GM12891 (cell line): ENCODE measurements at regions not wholly inside any gene's neighbourhood (a gene's known extent, or its start where the extent isn't known, plus 50 kb on each side); places are given as distances from the start of the nearest gene placed in this dataset.

Experiments
- PAX5 ChIP-seq: IDR thresholded peaks from 2 replicates; pipeline ENCODE4 v1.6.1; 2011; ENCODE audit warnings: low read length, moderate library complexity, mild to moderate bottlenecking; ENCODE audit not compliant: insufficient read depth, severe bottlenecking
- POLR2A ChIP-seq: IDR thresholded peaks from 2 replicates; pipeline ENCODE4 v1.6.1; 2011; ENCODE audit warnings: low read depth, low read length, control low read depth
- POLR2AphosphoS5 ChIP-seq: IDR thresholded peaks from 2 replicates; pipeline ENCODE4 v1.6.1; 2011; ENCODE audit warnings: low read depth, low read length, control low read depth
- POU2F2 ChIP-seq: IDR thresholded peaks from 2 replicates; pipeline ENCODE4 v1.6.1; 2011; ENCODE audit warnings: low read depth, mild to moderate bottlenecking, control low read depth, low read length, moderate library complexity

DNA sequence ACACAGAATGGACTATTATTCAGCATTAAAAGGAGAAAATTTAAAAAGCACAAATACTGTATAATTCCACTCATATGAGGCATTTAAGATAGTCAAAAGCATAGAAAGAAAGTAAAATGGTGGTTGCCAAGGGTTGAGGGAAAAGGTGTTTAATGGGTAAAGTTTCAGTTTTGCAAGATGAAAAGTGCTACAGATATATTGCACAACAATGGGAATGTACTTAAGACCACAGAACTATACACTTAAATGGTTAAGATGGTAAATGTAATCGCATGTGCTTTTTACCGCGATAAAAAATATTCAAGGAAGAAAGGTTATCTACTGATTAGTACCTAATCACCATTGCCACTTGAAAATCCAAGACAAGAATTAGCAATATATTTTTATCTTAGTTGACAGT is 71.8 kb upstream of the NOX3 start:
- no peak for TF ChIP-seq POLR2A
- no peak for TF ChIP-seq POLR2AphosphoS5
- TF ChIP-seq POU2F2: no peak
- no peak for TF ChIP-seq PAX5
